WERI-Rb-1 (cell line): ENCODE measurements at regions not wholly inside any gene's neighbourhood (a gene's known extent, or its start where the extent isn't known, plus 50 kb on each side); places are given as distances from the start of the nearest gene placed in this dataset.

Source experiments
- DNase-seq: peaks from one replicate; pipeline ENCODE4 v3.0.0-alpha.2; 2020
- H3K27ac ChIP-seq: fragments of 250-450 bp; sonication (Bioruptor Pico); 2 replicates; pipeline ENCODE4 v1.5.1; 2020; ENCODE audit warnings: mild to moderate bottlenecking, moderate library complexity
- H3K27me3 ChIP-seq: fragments of 250-450 bp; sonication (Bioruptor Pico); 2 replicates; pipeline ENCODE4 v1.5.1; 2021; ENCODE audit warnings: mild to moderate bottlenecking, low read depth, moderate library complexity; ENCODE audit not compliant: insufficient read depth, severe bottlenecking
- H3K36me3 ChIP-seq: fragments of 250-450 bp; sonication (Bioruptor Pico); 2 replicates; pipeline ENCODE4 v1.5.1; 2020; ENCODE audit warnings: mild to moderate bottlenecking, moderate library complexity
- H3K4me3 ChIP-seq: 2 replicates; pipeline ENCODE4 v1.5.1; 2011; ENCODE audit warnings: low read depth, mild to moderate bottlenecking, control low read depth, low read length
- H3K9me3 ChIP-seq: fragments of 250-450 bp; sonication (Bioruptor Pico); 2 replicates; pipeline ENCODE4 v1.5.1; 2021; ENCODE audit warnings: mild to moderate bottlenecking, moderate library complexity; ENCODE audit not compliant: severe bottlenecking
- TF ChIP-seq, protein P1 (sequence below): IDR thresholded peaks from 2 replicates; pipeline ENCODE4 v1.5.1; 2011; ENCODE audit warnings: low read depth, mild to moderate bottlenecking, control low read depth, inconsistent platforms, low read length

DNA sequence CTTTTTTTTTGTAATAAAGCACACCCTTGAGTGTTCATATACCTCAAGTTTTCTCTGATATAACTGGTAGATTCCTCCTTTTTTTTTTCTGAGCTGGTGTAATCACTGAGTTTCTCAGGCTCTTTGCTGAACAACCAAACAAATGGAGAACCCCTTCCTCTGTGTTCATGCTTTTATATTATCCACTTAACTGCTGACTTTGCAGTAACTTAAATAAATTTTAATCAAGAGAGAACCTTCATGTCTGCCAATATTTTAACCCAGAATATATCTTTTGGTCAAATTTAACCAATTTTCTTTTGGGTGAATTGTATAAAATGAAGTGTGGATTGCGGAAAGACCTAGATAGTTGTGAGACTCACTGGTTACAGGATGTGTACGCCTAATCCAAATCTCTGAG, 833.0 kb upstream of the COX7C start:
- no peaks in the 10 kb centered on the region for H3K27me3 ChIP-seq
- no peak overlapping the region for H3K4me3 ChIP-seq
- no peaks in the 10 kb centered on the region for H3K9me3 ChIP-seq
- DNase-seq = no peak
- TF ChIP-seq, protein P1, sequence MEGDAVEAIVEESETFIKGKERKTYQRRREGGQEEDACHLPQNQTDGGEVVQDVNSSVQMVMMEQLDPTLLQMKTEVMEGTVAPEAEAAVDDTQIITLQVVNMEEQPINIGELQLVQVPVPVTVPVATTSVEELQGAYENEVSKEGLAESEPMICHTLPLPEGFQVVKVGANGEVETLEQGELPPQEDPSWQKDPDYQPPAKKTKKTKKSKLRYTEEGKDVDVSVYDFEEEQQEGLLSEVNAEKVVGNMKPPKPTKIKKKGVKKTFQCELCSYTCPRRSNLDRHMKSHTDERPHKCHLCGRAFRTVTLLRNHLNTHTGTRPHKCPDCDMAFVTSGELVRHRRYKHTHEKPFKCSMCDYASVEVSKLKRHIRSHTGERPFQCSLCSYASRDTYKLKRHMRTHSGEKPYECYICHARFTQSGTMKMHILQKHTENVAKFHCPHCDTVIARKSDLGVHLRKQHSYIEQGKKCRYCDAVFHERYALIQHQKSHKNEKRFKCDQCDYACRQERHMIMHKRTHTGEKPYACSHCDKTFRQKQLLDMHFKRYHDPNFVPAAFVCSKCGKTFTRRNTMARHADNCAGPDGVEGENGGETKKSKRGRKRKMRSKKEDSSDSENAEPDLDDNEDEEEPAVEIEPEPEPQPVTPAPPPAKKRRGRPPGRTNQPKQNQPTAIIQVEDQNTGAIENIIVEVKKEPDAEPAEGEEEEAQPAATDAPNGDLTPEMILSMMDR = no peak
- no peak overlapping the region for H3K27ac ChIP-seq
- H3K36me3 ChIP-seq = no peaks in the 10 kb centered on the region

DNA sequence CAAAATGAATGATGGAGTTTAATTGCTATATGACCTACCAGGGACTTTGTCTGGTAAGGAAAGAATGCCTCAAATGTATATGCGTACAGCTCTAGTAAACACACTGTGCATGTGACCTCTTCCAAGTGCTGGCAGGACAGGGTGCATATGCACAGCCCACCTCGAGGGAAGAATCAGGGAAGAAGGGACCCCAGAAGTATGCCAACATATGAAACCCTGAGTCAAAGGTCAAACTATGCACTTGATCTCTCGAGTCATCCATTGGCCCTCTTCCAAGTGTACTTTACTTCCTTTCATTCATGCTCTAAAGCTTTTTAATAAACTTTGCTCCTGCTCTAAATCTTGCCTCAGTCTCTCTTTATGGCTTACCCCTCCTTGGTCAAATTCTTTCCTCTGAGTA, 804.6 kb upstream of the COX7C start:
- Histone ChIP-seq H3K9me3 (no peaks in the 10 kb centered on the region), H3K27ac (no peak overlapping the region), H3K36me3 (no peaks in the 10 kb centered on the region), H3K4me3 (no peak overlapping the region), H3K27me3 (no peaks in the 10 kb centered on the region)
- TF ChIP-seq, protein P1 = no peak
- no peak for DNase-seq

DNA sequence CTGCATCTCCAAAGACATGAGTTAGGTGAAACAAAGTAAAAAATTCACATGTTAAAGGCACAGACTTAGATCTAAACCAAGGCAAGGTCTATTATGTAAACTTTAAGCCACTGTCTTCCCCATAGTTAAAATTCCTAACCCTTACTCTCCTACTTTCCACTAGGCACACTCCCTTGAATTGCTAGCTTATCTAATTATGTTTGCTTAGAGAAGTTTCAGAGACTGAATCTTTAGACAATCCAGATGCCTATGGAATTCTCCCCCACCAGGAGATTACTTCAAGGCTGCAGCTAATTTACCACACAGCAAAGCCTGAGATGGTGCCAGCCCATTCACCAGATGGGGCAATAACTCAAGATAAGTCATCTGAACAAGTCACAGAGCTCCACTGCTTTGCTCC, 803.1 kb upstream of the COX7C start:
- Histone ChIP-seq H3K27me3 (no peaks in the 10 kb centered on the region), H3K9me3 (no peaks in the 10 kb centered on the region), H3K36me3 (no peaks in the 10 kb centered on the region), H3K27ac (no peak overlapping the region), H3K4me3 (no peak overlapping the region)
- DNase-seq = no peak
- TF ChIP-seq, protein P1 = no peak

DNA sequence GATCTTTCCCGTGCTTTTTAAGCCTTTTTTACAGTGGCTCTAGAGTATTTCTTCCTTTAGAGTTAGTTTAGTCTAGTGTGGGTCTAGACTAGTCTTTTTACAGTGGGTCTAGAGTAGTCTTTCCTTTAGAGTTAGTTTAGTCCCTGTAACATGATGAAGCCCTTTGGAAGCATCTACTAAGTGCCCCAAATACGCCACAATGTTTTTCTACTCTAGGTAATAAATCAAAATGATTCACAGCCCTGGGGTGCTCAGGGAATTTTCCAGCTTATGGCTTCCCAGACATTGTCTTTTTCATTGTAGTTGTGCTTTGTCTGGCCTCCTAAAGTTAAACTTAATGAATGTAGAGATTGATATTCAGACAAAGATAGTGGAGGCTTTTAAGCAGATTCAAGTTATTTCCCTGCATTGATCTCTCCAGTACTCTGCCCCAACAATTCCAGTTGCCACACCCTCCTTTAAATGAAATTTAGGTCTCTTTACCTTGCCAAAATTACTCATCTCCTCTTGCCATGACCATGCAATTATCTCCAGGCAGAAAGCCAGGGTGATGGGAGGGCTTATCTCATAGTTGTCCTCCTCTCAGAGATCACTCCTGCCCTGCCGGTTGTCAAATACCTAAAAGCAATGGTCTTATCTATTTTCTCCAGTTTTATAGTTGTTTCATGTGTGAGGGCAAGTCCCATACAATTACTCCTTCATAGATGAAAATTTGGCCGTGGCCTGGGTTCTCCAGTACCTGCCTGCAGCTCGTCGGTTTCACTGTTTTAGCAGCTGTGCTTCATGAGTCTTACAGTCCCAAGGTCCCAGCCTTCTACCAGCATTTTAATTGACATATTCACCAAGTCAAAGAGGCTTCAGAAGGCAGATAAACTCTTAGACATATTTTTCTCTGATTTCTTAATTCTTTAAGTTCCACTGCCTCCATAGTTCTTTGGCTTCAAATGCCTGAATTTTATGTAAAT, 794.0 kb upstream of the COX7C start:
- TF ChIP-seq, protein P1 = no peak
- no peak overlapping the region for H3K27ac ChIP-seq
- DNase-seq = no peak
- H3K27me3 ChIP-seq = no peaks in the 10 kb centered on the region
- no peak overlapping the region for H3K4me3 ChIP-seq
- H3K36me3 ChIP-seq = no peaks in the 10 kb centered on the region
- H3K9me3 ChIP-seq = no peaks in the 10 kb centered on the region

DNA sequence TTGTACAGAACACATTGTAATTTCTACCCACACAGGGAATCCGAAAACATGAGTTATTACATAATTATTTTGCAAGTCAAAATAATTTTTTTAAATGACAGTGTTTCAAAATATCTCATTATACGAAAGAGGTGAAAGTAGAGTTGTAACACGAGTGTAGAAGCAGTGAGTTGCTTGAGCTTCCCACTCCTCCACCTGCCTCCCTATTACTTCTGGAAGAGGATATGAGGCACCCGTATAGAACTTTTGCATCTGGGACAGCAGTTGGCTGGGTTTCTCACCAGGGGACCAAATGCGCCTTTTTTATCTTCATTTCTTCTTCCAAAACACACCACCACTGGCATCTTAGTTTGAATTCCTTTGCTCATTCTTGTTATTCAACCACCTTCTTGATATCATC, 779.0 kb upstream of the COX7C start:
- DNase-seq = no peak
- Histone ChIP-seq H3K36me3 (no peaks in the 10 kb centered on the region), H3K9me3 (no peaks in the 10 kb centered on the region), H3K27ac (no peak overlapping the region), H3K27me3 (no peaks in the 10 kb centered on the region), H3K4me3 (no peak overlapping the region)
- TF ChIP-seq, protein P1 = no peak
